ENCODE measurements at regions not wholly inside any gene's neighbourhood (a gene's known extent, or its start where the extent isn't known, plus 50 kb on each side); places are given as distances from the start of the nearest gene placed in this dataset.
A peak's percentile ranks its signal among the peaks of the same experiment; 100 is the strongest.

DNA sequence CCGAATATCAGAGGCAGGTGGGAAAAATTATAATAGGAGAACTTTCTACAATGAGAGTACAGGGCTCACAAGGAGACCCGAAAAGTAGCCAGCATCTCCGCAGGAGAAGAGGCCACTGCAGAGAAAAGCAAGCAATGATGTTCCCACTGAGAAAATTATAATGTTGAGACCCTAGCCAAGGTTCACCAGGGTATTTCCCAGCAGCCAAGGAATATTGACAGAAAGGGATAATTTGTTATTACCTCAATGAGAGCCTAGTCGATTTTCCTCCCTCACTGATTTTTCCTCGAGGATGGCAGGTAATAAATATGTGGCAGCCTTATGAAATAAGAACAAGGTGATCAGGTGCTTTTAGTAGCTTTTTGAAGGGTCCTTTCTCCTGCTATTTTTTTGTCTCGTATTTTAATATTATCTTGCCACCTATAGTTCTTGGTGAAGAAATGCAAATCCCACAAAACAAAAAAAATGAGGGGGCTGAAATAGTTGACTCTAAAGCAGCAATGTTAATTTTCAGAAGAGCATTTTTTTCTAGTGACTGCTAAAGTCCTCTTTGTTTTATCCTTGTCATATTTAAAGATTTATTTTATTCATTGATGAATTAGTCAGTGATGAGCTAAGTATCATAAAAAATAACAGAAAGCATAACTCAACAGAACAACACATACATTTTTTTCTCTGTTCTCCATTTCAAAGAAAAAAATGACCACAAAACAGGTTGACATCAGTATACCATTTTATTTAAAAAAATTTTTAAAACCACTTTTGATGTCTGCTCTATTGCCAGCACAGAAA lies 215.4 kb downstream of the KCNE4 start:
- H3K4me3 ChIP-seq (ENCODE audit: low read depth, low read length): no peak overlapping the region
- H3K36me3 ChIP-seq: no peaks in the 10 kb centered on the region
- TF ChIP-seq CTCF (IDR thresholded peaks at IDR 0.05; ENCODE audit: low read depth, low read length): no peak
- H3K27ac ChIP-seq: no peak overlapping the region
- no peaks in the 10 kb centered on the region for H3K27me3 ChIP-seq (ENCODE audit: insufficient read depth, low read depth, severe bottlenecking)
- DNase-seq: no peak
- H3K9me3 ChIP-seq (ENCODE audit: severe bottlenecking): no peaks in the 10 kb centered on the region

DNA sequence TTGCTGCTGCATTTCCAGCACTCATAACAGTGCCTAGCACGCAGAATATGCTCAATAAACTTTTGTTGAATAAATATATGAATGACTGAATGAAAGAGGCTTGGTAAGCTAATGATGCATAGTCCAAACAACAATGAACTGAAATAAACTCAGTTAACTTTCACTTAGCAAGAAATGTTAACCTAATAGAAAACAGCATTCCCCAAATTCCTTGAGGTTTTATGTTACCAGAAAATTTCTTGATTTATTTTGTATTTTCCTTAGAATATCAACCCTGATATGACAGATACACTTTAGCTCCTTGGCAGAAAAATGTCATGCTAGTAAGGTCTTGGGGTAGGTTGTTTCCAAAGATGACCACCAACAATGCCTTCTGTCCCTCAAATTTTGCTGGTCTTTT lies 217.4 kb downstream of the KCNE4 start:
- Histone ChIP-seq H3K27me3 (ENCODE audit: insufficient read depth, low read depth, severe bottlenecking) (no peaks in the 10 kb centered on the region), H3K36me3 (no peaks in the 10 kb centered on the region), H3K27ac (no peak overlapping the region), H3K4me3 (ENCODE audit: low read depth, low read length) (no peak overlapping the region), H3K9me3 (ENCODE audit: severe bottlenecking) (no peaks in the 10 kb centered on the region)
- TF ChIP-seq CTCF (IDR thresholded peaks at IDR 0.05; ENCODE audit: low read depth, low read length): no peak
- DNase-seq: no peak

DNA sequence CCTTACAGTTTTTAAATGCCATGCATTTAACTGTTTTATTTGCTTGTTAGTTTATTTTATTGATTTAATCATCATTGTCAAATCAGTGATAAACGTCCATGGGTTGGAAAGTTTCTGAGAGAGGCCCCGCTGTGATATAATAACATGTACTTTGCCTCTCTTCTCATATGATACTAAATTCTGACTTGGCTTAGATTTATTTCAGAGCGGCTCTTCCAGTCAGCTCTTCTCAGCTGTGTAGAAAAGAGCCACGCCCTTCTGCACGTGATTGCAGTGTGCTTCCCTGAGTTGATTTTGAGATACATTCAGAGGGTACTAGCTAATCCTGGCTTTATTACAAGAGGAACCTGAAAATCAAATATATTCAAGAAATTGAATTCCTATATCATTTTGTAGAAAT lies 218.6 kb downstream of the KCNE4 start:
- Histone ChIP-seq H3K9me3 (ENCODE audit: severe bottlenecking) (no peaks in the 10 kb centered on the region), H3K27me3 (ENCODE audit: insufficient read depth, low read depth, severe bottlenecking) (no peaks in the 10 kb centered on the region), H3K36me3 (no peaks in the 10 kb centered on the region), H3K4me3 (ENCODE audit: low read depth, low read length) (no peak overlapping the region), H3K27ac (no peak overlapping the region)
- no peak for TF ChIP-seq CTCF (IDR thresholded peaks at IDR 0.05; ENCODE audit: low read depth, low read length)
- DNase-seq: peak; percentile 57

DNA sequence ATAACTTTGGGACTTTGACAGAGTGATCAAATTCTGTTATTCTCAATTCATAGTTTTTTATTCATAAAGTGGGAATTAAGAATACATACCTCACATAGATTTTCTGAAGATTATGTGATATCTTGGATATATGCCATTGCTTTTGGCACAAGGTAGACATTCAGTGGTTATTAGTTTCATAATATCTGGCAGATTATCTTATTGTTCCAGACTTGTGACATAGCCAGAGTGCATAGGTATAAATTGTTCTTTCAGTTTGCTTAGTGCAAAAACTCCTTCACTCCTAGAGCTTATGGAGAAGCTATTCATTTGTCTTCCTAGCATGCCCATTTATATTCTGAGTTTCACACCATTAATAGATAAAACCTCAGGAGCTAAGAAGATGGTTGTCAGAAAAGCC lies 222.0 kb downstream of the KCNE4 start:
- no peak for DNase-seq
- Histone ChIP-seq H3K4me3 (ENCODE audit: low read depth, low read length) (no peak overlapping the region), H3K36me3 (no peaks in the 10 kb centered on the region), H3K27ac (no peak overlapping the region), H3K9me3 (ENCODE audit: severe bottlenecking) (no peaks in the 10 kb centered on the region), H3K27me3 (ENCODE audit: insufficient read depth, low read depth, severe bottlenecking) (no peaks in the 10 kb centered on the region)
- no peak for TF ChIP-seq CTCF (IDR thresholded peaks at IDR 0.05; ENCODE audit: low read depth, low read length)

GRCh38 chr2:223282221-223282620 lies 230.2 kb downstream of the KCNE4 start:
- Histone ChIP-seq H3K36me3 (no peaks in the 10 kb centered on the region), H3K9me3 (ENCODE audit: severe bottlenecking) (peaks cover 4% of the 10 kb centered on the region), H3K4me3 (ENCODE audit: low read depth, low read length) (no peak overlapping the region), H3K27me3 (ENCODE audit: insufficient read depth, low read depth, severe bottlenecking) (no peaks in the 10 kb centered on the region), H3K27ac (no peak overlapping the region)
- no peak for DNase-seq
- TF ChIP-seq CTCF (IDR thresholded peaks at IDR 0.05; ENCODE audit: low read depth, low read length): no peak

DNA sequence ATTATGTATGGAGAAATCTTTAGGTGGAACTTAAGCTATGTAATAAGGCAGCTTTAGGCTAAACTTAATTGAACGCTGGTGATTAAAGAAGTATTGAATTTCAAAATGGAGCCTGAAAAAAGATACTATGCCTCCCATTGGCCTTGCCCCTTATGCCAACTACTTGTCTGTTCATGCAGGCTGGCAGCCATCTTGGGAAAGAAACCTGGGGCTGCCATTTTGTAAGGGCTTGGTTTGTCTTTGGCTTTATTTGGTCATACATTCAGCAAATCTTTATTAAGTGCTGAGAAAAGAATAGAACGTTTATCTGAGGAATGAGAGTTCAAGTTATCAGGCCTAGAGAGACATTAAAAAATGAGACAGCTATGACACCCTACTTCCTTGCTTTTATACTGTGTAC lies 231.3 kb downstream of the KCNE4 start:
- Histone ChIP-seq H3K36me3 (no peaks in the 10 kb centered on the region), H3K27me3 (ENCODE audit: insufficient read depth, low read depth, severe bottlenecking) (no peaks in the 10 kb centered on the region), H3K27ac (no peak overlapping the region), H3K9me3 (ENCODE audit: severe bottlenecking) (peaks cover 4% of the 10 kb centered on the region), H3K4me3 (ENCODE audit: low read depth, low read length) (no peak overlapping the region)
- TF ChIP-seq CTCF (IDR thresholded peaks at IDR 0.05; ENCODE audit: low read depth, low read length): no peak
- no peak for DNase-seq
